ENCODE measurements at regions not wholly inside any gene's neighbourhood (a gene's known extent, or its start where the extent isn't known, plus 50 kb on each side); places are given as distances from the start of the nearest gene placed in this dataset.

- no peak for TF ChIP-seq CTCF (IDR thresholded peaks at IDR 0.05; ENCODE audit: unreplicated experiment)
- CTCF ChIA-PET = interaction anchor here (0.6 kb wide), 1 partner anchor 89 kb away, joined by 3 read pairs; no protein-coding TSS in a partner anchor
Observed at GRCh38 chr10:131021246-131021895, 290.1 kb downstream of the TCERG1L start.

GRCh38 chr10:131021969-131022368 lies 289.6 kb downstream of the TCERG1L start:
- intact Hi-C loops (cut with micrococcal nuclease) = no loop called here
- BruUV-seq (replicated peaks) = no TSS peak
- H3K4me3 Mint-ChIP-seq (ENCODE audit: unreplicated experiment) = no peak overlapping the region
- H3K36me3 Mint-ChIP-seq (ENCODE audit: insufficient read depth, unreplicated experiment) = no peaks in the 10 kb centered on the region
- POLR2A ChIA-PET = interaction anchor here (0.5 kb wide), 1 partner anchor 181 kb away, joined by 4 read pairs; no protein-coding TSS in a partner anchor
- H3K27me3 Mint-ChIP-seq (ENCODE audit: insufficient read depth, unreplicated experiment) = no peaks in the 10 kb centered on the region
- H3K4me1 Mint-ChIP-seq (ENCODE audit: insufficient read depth, unreplicated experiment) = no peaks in the 10 kb centered on the region
- peaks cover 15% of the 10 kb centered on the region for H3K9me3 Mint-ChIP-seq (ENCODE audit: unreplicated experiment)
- no peak overlapping the region for H3K27ac Mint-ChIP-seq (ENCODE audit: low read depth, unreplicated experiment)
- CTCF ChIA-PET = interaction anchor here (0.6 kb wide), 1 partner anchor 90 kb away, joined by 3 read pairs; no protein-coding TSS in a partner anchor
- no peak for DNase-seq (ENCODE audit: unreplicated experiment)
- no peak for TF ChIP-seq CTCF (IDR thresholded peaks at IDR 0.05; ENCODE audit: unreplicated experiment)

More at GRCh38 chr10:131021246-131021895, 290.1 kb downstream of the TCERG1L start:
- no peak overlapping the region for H3K4me3 Mint-ChIP-seq (ENCODE audit: unreplicated experiment)
- no peaks in the 10 kb centered on the region for H3K36me3 Mint-ChIP-seq (ENCODE audit: insufficient read depth, unreplicated experiment)
- H3K27me3 Mint-ChIP-seq (ENCODE audit: insufficient read depth, unreplicated experiment) = no peaks in the 10 kb centered on the region
- DNase-seq (ENCODE audit: unreplicated experiment) = no peak
- peaks cover 15% of the 10 kb centered on the region for H3K9me3 Mint-ChIP-seq (ENCODE audit: unreplicated experiment)
- POLR2A ChIA-PET = interaction anchor here (0.5 kb wide), 1 partner anchor 182 kb away, joined by 4 read pairs; no protein-coding TSS in a partner anchor
- BruUV-seq (replicated peaks) = no TSS peak
- intact Hi-C loops (cut with micrococcal nuclease) = no loop called here
- no peak overlapping the region for H3K27ac Mint-ChIP-seq (ENCODE audit: low read depth, unreplicated experiment)
- H3K4me1 Mint-ChIP-seq (ENCODE audit: insufficient read depth, unreplicated experiment) = no peaks in the 10 kb centered on the region

- ChIA-PET POLR2A (no interaction called here), CTCF (no interaction called here)
- Mint-ChIP-seq H3K9me3 (ENCODE audit: unreplicated experiment) (peaks cover 15% of the 10 kb centered on the region), H3K4me1 (ENCODE audit: insufficient read depth, unreplicated experiment) (no peaks in the 10 kb centered on the region), H3K36me3 (ENCODE audit: insufficient read depth, unreplicated experiment) (no peaks in the 10 kb centered on the region), H3K4me3 (ENCODE audit: unreplicated experiment) (no peak overlapping the region), H3K27ac (ENCODE audit: low read depth, unreplicated experiment) (no peak overlapping the region), H3K27me3 (ENCODE audit: insufficient read depth, unreplicated experiment) (no peaks in the 10 kb centered on the region)
- no peak for TF ChIP-seq CTCF (IDR thresholded peaks at IDR 0.05; ENCODE audit: unreplicated experiment)
- intact Hi-C loops (cut with micrococcal nuclease) = no loop called here
- DNase-seq (ENCODE audit: unreplicated experiment) = no peak
- no TSS peak for BruUV-seq (replicated peaks)
Observed at GRCh38 chr10:131022369-131022768, 289.2 kb downstream of the TCERG1L start.

- POLR2A ChIA-PET = no interaction called here
- peaks cover 15% of the 10 kb centered on the region for H3K9me3 Mint-ChIP-seq (ENCODE audit: unreplicated experiment)
- intact Hi-C loops (cut with micrococcal nuclease) = no loop called here
Observed at GRCh38 chr10:131022981-131023380, 288.5 kb downstream of the TCERG1L start.

More at GRCh38 chr10:131022981-131023380, 288.5 kb downstream of the TCERG1L start:
- Mint-ChIP-seq H3K27ac (ENCODE audit: low read depth, unreplicated experiment) (no peak overlapping the region), H3K4me1 (ENCODE audit: insufficient read depth, unreplicated experiment) (no peaks in the 10 kb centered on the region), H3K27me3 (ENCODE audit: insufficient read depth, unreplicated experiment) (no peaks in the 10 kb centered on the region), H3K36me3 (ENCODE audit: insufficient read depth, unreplicated experiment) (no peaks in the 10 kb centered on the region), H3K4me3 (ENCODE audit: unreplicated experiment) (no peak overlapping the region)
- TF ChIP-seq CTCF (IDR thresholded peaks at IDR 0.05; ENCODE audit: unreplicated experiment) = no peak
- CTCF ChIA-PET = no interaction called here
- no TSS peak for BruUV-seq (replicated peaks)
- no peak for DNase-seq (ENCODE audit: unreplicated experiment)

Data from MCF 10A (cell line).